Activated CD8-positive, alpha-beta T cell treated with anti-CD3 and anti-CD28 coated beads for 36 hours (primary cell): ENCODE measurements at regions not wholly inside any gene's neighbourhood (a gene's known extent, or its start where the extent isn't known, plus 50 kb on each side); places are given as distances from the start of the nearest gene placed in this dataset.

Experiments
- ATAC-seq: fragments of 200-7000 bp; cut with Tn5 transposase; one replicate; pipeline ENCODE4 v1.10.0; 2021; ENCODE audit warnings: mild to moderate bottlenecking, moderate library complexity
- CTCF ChIA-PET: fragments of 350-600 bp; sonication (Branson Sonifier 250); formaldehyde crosslinking; loops from one replicate; lab custom pipeline; 2021; ENCODE audit warnings: antibody characterized with exemption; lab: Charles Lee
- POLR2A ChIA-PET: fragments of 350-600 bp; sonication (Branson Sonifier 250); formaldehyde crosslinking; loops from one replicate; lab custom pipeline; 2021; ENCODE audit warnings: antibody characterized with exemption; lab: Charles Lee
- DNase-seq: peaks from one replicate; pipeline ENCODE4 v3.0.0-alpha.2; 2020
- H3K27ac Mint-ChIP-seq: one replicate; pipeline ENCODE4 v1.8.0; 2021; ENCODE audit warnings: mild to moderate bottlenecking, mixed read lengths
- H3K27me3 Mint-ChIP-seq: one replicate; pipeline ENCODE4 v1.8.0; 2021; ENCODE audit warnings: mixed read lengths
- H3K36me3 Mint-ChIP-seq: one replicate; pipeline ENCODE4 v1.8.0; 2021; ENCODE audit warnings: low read depth, mixed read lengths
- H3K4me1 Mint-ChIP-seq: one replicate; pipeline ENCODE4 v1.8.0; 2021; ENCODE audit warnings: low read depth, mixed read lengths
- H3K4me3 Mint-ChIP-seq: one replicate; pipeline ENCODE4 v1.8.0; 2021; ENCODE audit warnings: mild to moderate bottlenecking, moderate library complexity, mixed read lengths
- H3K9me3 Mint-ChIP-seq: one replicate; pipeline ENCODE4 v1.8.0; 2021; ENCODE audit warnings: mixed read lengths
- intact Hi-C: fragments of 100-400 bp; cut with micrococcal nuclease; formaldehyde crosslinking; loops from one replicate; pipeline ENCODE4 v1.10.0; 2022
- TF ChIP-seq, protein P1 (sequence below): fragments of 200-600 bp; IDR thresholded peaks from one replicate; pipeline ENCODE4 v1.8.0; 2022; ENCODE audit warnings: antibody characterized with exemption, mild to moderate bottlenecking

DNA sequence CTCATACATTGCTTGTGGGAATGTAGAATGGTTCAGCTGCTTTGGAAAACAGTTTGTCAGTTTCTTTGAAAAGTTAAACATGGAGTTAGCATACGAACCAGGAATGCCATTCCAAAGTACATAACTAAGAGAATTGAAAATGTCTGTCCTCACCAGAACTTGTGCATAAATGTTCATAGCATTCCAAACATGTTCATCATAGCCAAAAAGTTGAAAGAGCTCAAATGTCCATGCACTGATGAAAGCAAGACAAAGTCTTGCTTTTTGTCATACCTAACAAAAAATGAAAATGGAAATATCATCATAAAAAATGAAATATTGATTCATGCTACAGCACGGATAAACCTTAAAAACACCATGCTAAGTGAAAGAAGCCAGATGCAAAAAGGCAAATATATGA lies 408.8 kb upstream of the UBE2E3 start:
- Mint-ChIP-seq H3K9me3 (no peaks in the 10 kb centered on the region), H3K4me3 (no peak overlapping the region), H3K27ac (no peak overlapping the region), H3K36me3 (no peaks in the 10 kb centered on the region), H3K27me3 (peaks cover 1% of the 10 kb centered on the region), H3K4me1 (no peaks in the 10 kb centered on the region)
- no peak for ATAC-seq
- TF ChIP-seq, protein P1, sequence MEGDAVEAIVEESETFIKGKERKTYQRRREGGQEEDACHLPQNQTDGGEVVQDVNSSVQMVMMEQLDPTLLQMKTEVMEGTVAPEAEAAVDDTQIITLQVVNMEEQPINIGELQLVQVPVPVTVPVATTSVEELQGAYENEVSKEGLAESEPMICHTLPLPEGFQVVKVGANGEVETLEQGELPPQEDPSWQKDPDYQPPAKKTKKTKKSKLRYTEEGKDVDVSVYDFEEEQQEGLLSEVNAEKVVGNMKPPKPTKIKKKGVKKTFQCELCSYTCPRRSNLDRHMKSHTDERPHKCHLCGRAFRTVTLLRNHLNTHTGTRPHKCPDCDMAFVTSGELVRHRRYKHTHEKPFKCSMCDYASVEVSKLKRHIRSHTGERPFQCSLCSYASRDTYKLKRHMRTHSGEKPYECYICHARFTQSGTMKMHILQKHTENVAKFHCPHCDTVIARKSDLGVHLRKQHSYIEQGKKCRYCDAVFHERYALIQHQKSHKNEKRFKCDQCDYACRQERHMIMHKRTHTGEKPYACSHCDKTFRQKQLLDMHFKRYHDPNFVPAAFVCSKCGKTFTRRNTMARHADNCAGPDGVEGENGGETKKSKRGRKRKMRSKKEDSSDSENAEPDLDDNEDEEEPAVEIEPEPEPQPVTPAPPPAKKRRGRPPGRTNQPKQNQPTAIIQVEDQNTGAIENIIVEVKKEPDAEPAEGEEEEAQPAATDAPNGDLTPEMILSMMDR, result no peak
- CTCF ChIA-PET, result no interaction called here
- DNase-seq, result no peak
- intact Hi-C loops, result no loop called here
- POLR2A ChIA-PET, result no interaction called here

DNA sequence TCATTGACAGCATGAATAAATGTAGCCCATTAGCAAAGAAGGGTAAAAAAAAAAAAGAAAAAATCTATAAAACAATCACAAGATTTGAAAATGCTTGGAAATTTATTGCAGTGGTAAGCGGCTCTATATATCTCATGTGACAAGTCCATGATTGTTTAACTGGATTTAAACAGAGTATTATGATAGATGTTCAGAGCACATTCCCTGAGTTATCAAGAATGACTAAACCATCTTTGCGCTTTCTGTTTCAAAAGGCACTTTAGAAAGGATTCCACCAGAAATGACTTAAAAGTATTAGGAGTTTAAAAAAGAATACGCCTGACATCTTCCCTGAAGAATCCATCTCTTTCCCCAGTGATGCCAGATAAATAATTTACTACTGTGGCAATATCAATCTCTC lies 409.5 kb upstream of the UBE2E3 start:
- no peak overlapping the region for H3K4me3 Mint-ChIP-seq
- no peaks in the 10 kb centered on the region for H3K36me3 Mint-ChIP-seq
- intact Hi-C loops, result no loop called here
- no peak overlapping the region for H3K27ac Mint-ChIP-seq
- CTCF ChIA-PET, result no interaction called here
- POLR2A ChIA-PET, result no interaction called here
- ATAC-seq (no peak), DNase-seq (no peak)
- no peaks in the 10 kb centered on the region for H3K9me3 Mint-ChIP-seq
- TF ChIP-seq, protein P1, result no peak
- H3K4me1 Mint-ChIP-seq, result no peaks in the 10 kb centered on the region
- H3K27me3 Mint-ChIP-seq, result peaks cover 1% of the 10 kb centered on the region

DNA sequence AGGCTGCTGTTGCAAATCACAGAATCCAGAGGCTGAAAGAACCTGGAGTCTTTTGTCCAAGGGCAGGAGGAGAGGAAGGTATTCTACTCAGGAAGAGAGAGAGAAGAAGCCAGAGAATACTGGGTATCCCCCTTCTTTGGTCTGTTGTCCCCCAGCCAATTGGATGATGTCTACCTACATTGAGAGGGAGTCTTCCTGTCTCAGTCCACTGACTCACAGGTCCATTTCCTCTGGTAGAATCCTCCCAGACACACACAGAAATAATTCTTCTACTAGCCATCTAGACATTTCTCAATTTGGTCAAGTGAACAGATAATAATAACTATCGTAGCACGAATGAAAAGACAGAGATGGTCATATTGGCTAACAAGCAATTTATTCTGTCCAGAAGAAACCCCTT lies 416.4 kb upstream of the UBE2E3 start:
- ChIA-PET POLR2A (no interaction called here), CTCF (no interaction called here)
- intact Hi-C loops, result no loop called here
- DNase-seq (no peak), ATAC-seq (no peak)
- no peaks in the 10 kb centered on the region for H3K27me3 Mint-ChIP-seq
- H3K27ac Mint-ChIP-seq, result no peak overlapping the region
- H3K4me3 Mint-ChIP-seq, result no peak overlapping the region
- no peaks in the 10 kb centered on the region for H3K9me3 Mint-ChIP-seq
- H3K36me3 Mint-ChIP-seq, result no peaks in the 10 kb centered on the region
- H3K4me1 Mint-ChIP-seq, result no peaks in the 10 kb centered on the region
- TF ChIP-seq, protein P1, result no peak

DNA sequence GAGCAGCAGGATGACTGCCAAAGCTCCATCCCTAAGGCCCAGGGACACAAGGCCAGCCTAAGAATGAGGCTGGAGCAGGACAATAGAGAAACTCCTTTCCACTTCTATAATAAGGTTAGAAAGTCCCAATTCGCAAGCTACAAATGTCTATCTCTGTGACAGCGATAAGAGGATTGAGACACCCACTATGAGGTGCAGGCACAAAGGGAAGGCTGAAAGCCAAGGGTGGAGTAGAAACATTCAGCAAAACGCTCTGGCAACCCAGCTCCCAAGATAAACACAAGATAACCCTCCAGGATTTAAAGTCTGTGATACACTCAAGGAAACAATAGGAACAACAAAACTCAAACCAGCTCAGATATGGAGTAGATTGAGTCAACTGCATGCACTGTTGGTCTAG lies 418.0 kb upstream of the UBE2E3 start:
- TF ChIP-seq, protein P1, result no peak
- H3K4me3 Mint-ChIP-seq, result no peak overlapping the region
- intact Hi-C loops, result no loop called here
- no peak overlapping the region for H3K27ac Mint-ChIP-seq
- ChIA-PET POLR2A (no interaction called here), CTCF (no interaction called here)
- H3K4me1 Mint-ChIP-seq, result no peaks in the 10 kb centered on the region
- DNase-seq (no peak), ATAC-seq (no peak)
- H3K27me3 Mint-ChIP-seq, result no peaks in the 10 kb centered on the region
- no peaks in the 10 kb centered on the region for H3K9me3 Mint-ChIP-seq
- no peaks in the 10 kb centered on the region for H3K36me3 Mint-ChIP-seq

DNA sequence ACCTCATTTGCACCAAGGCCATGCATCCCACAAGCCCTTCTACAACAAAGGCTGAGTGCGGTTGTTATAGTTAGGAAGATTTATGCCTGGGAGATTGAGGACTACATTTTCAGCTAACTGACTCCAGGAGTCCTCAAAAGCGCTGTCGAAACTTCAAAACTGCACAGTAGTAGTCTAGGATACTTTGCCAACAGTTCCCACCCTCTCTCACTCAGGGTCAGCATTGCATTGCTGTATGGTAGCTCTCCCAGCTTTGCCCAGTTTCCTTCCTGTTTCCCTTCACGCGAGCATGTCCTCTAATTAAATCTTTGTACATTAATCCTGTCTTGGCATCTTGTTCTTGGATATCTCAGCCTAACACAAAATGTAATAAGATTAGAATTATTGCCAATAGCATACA lies 420.6 kb upstream of the UBE2E3 start:
- POLR2A ChIA-PET, result no interaction called here
- Mint-ChIP-seq H3K27me3 (no peaks in the 10 kb centered on the region), H3K4me1 (no peaks in the 10 kb centered on the region), H3K36me3 (no peaks in the 10 kb centered on the region), H3K27ac (no peak overlapping the region), H3K4me3 (no peak overlapping the region), H3K9me3 (no peaks in the 10 kb centered on the region)
- DNase-seq (no peak), ATAC-seq (no peak)
- CTCF ChIA-PET, result no interaction called here
- TF ChIP-seq, protein P1, result no peak
- intact Hi-C loops, result no loop called here
